NCI-H146 treated with DMSO at 0.1 percent for 48 hours (cell line): ENCODE measurements at regions not wholly inside any gene's neighbourhood (a gene's known extent, or its start where the extent isn't known, plus 50 kb on each side); places are given as distances from the start of the nearest gene placed in this dataset.
A peak's percentile ranks its signal among the peaks of the same experiment; 100 is the strongest.
"Not testable (repeated sequence)": the region's sequence is repeated elsewhere in the genome, so short reads cannot be mapped to it uniquely, and the experiment has no call there.

Experiments
- DNase-seq: peaks from one replicate; lab custom pipeline; 2025; ENCODE audit not compliant: unreplicated experiment; lab: John Stamatoyannopoulos, UW

GRCh38 chr5:126011526-126011925 is 411.7 kb upstream of the GRAMD2B start:
- not testable (repeated sequence) for DNase-seq

- DNase-seq: no peak
Measured at GRCh38 chr5:126014676-126015075, 408.5 kb upstream of the GRAMD2B start.

GRCh38 chr5:126015235-126016181 is 407.7 kb upstream of the GRAMD2B start:
- no peak for DNase-seq

- DNase-seq: no peak
Measured at GRCh38 chr5:126016256-126016655, 407.0 kb upstream of the GRAMD2B start.

- DNase-seq: no peak
Measured at GRCh38 chr5:126017096-126017495, 406.1 kb upstream of the GRAMD2B start.

GRCh38 chr5:126020770-126021169 is 402.4 kb upstream of the GRAMD2B start:
- DNase-seq: peak; percentile 9

- DNase-seq: no peak
Measured at GRCh38 chr5:126023994-126024441, 399.2 kb upstream of the GRAMD2B start.

GRCh38 chr5:126027149-126027548 is 396.1 kb upstream of the GRAMD2B start:
- DNase-seq: no peak

- DNase-seq: no peak
Measured at GRCh38 chr5:126027652-126028051, 395.6 kb upstream of the GRAMD2B start.

- no peak for DNase-seq
Measured at GRCh38 chr5:126028336-126028735, 394.9 kb upstream of the GRAMD2B start.

GRCh38 chr5:126029282-126029681 is 393.9 kb upstream of the GRAMD2B start:
- DNase-seq: not testable (repeated sequence)

GRCh38 chr5:126030698-126031097 is 392.5 kb upstream of the GRAMD2B start:
- DNase-seq: no peak

GRCh38 chr5:126031989-126032716 is 391.1 kb upstream of the GRAMD2B start:
- no peak for DNase-seq

- no peak for DNase-seq
Measured at GRCh38 chr5:126043688-126044087, 379.5 kb upstream of the GRAMD2B start.

- peak; percentile 78 for DNase-seq
Measured at GRCh38 chr5:126044111-126044668, 379.0 kb upstream of the GRAMD2B start.

- DNase-seq: no peak
Measured at GRCh38 chr5:126044931-126045565, 378.2 kb upstream of the GRAMD2B start.

- DNase-seq: no peak
Measured at GRCh38 chr5:126046318-126046717, 376.9 kb upstream of the GRAMD2B start.

GRCh38 chr5:126046846-126047571 is 376.2 kb upstream of the GRAMD2B start:
- no peak for DNase-seq

GRCh38 chr5:126052120-126052519 is 371.1 kb upstream of the GRAMD2B start:
- no peak for DNase-seq

GRCh38 chr5:126052791-126053190 is 370.4 kb upstream of the GRAMD2B start:
- DNase-seq: no peak
